Cerebellar nuclear complex (tissue), 1 donor: ENCODE measurements at regions not wholly inside any gene's neighbourhood (a gene's known extent, or its start where the extent isn't known, plus 50 kb on each side); places are given as distances from the start of the nearest gene placed in this dataset.
"Not testable (repeated sequence)": the region's sequence is repeated elsewhere in the genome, so short reads cannot be mapped to it uniquely, and the experiment has no call there.

Experiments used
- DNase-seq, 2 experiments: peaks; one replicate each; lab custom pipeline; 2025; lab: John Stamatoyannopoulos, UW

- DNase-seq = no peak
Observed at GRCh38 chr11:25615069-25615468, 716.9 kb upstream of the ANO3 start.

GRCh38 chr11:25615841-25616240, 716.1 kb upstream of the ANO3 start:
- no peak for DNase-seq

- DNase-seq = no peak
Observed at GRCh38 chr11:25625094-25625493, 706.8 kb upstream of the ANO3 start.

DNA sequence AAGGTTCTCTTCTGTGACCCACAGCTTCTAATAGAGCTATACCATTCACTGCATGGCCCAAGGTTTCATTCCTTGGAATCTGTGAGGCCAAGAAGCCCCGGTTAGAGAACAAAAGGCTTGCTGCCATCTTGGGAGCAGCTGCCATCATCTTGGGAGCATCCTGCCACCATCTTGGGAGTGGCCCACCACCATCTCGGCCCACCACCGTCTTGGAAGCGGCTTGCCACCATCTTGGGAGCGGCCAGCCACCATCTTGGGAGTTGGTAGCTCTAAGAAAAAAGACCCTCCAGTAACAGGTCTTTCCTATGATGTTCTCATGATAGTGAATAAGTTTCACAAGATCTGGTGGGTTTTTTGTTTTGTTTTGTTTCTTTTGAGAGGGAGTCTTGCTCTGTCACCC, 703.9 kb upstream of the ANO3 start:
- DNase-seq = no peak

GRCh38 chr11:25633230-25633629, 698.7 kb upstream of the ANO3 start:
- no peak for DNase-seq

GRCh38 chr11:25649220-25649619, 682.7 kb upstream of the ANO3 start:
- DNase-seq = not testable (repeated sequence)

DNA sequence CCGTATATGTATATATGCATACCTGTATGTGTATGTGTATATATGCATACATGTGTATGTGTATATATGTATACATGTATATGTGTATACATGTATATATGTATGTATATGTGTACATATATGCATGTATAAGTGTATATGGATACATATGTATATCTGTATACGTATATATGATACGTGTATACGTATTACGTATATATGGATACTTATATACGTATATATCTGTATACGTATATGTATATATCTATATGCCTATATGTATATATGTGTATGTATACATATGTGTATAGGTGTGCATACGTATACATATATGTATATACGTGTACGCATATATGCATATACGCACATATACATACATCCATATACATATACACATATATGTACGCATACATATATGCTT, 681.6 kb upstream of the ANO3 start:
- no peak for DNase-seq

DNA sequence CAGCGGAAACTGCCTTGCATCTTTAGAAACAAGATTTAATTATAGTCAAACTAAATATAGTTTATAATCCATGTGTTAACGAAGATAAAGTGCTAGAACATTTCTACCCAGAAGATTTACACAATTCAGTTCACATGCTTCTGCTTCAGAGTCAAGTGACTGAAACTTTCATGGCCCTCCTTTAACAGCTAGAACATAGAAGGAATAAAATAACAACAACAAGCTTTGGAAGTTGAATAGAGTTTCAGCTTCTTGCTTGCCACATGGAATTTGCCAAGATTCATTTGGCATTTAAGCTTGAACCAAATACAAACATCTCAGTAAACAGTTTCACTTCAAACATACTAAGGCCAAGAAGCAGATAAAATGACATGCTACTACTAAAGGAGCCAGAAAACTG, 676.3 kb upstream of the ANO3 start:
- no peak for DNase-seq

GRCh38 chr11:25658916-25659315, 673.0 kb upstream of the ANO3 start:
- no peak for DNase-seq

- no peak for DNase-seq
Observed at GRCh38 chr11:25659706-25660105, 672.2 kb upstream of the ANO3 start.

- DNase-seq = no peak
Observed at GRCh38 chr11:25667871-25668270, 664.1 kb upstream of the ANO3 start.

DNA sequence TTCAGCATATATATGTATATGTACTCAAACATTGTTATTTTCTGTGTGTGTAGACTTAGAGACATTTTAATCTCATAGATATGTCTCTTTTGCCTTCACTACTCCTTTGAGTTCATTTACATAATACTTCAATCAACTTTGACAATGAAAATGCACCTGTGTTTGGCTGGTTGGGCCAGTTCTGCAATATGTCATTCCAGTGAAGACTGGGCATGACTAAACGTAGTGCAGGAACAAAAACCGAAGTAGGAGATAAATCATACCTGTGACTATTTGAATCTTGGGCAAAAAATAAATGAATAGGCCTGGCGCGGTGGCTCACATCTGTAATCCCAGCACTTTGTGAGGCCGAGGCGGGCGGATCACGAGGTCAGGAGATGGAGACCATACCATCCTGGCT, 640.0 kb upstream of the ANO3 start:
- no peak for DNase-seq

GRCh38 chr11:25702417-25702816, 629.5 kb upstream of the ANO3 start:
- no peak for DNase-seq

DNA sequence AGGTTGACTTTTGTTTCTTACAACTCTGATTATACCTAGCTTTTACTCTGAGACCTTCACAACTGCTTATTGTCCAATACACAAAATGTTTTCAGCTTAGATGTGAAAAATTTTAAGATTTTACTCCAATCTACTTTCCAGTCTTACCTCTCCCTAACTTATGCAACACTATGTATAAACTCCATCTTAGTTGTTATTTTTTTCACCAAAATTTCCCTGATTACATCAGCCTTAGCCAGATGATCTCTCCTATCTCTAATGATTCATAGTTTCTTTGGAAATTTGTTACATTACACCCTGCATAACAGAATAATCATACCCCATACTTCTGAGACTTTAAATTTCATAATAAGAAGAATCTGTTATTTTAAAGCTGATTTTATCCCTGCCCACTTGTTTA, 621.0 kb upstream of the ANO3 start:
- DNase-seq = no peak

GRCh38 chr11:25727944-25728343, 604.0 kb upstream of the ANO3 start:
- no peak for DNase-seq

DNA sequence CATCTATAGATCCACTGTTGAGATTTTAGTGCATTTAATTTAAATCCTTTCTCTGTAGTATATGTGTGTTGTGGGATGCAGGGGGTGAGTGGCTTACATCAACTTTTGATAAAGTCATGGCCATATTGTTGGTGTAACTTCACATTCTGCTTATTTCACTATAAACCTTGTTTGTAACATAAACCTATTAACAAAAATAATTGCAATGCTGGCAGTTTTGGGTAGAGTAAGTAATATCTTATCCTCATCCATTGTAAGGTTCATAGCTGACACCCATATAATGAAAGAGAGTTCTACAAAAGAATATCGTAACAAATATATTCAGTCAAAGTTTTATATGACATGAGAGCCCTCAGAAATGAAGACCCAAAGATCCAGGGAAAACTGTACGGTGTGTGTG, 601.7 kb upstream of the ANO3 start:
- no peak for DNase-seq

DNA sequence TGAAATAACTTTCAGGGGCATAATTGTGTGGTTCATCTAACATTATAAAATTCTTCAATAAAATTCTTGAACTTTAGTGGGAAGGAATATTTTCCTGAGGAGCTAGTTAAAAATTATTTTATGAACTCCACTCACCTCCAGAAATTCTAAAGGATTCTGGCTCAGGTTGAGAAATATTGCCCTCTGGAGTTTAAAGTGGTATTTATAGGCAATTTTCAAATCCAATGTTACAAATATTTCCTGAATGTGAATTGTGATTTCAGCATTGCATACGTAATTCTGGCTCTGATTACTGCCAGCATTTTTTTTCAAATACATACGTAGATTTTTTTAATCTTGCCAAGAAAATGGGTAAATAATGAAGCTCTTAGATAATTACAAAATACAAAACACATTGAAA, 598.2 kb upstream of the ANO3 start:
- no peak for DNase-seq

- DNase-seq = no peak
Observed at GRCh38 chr11:25734591-25735211, 597.2 kb upstream of the ANO3 start.

DNA sequence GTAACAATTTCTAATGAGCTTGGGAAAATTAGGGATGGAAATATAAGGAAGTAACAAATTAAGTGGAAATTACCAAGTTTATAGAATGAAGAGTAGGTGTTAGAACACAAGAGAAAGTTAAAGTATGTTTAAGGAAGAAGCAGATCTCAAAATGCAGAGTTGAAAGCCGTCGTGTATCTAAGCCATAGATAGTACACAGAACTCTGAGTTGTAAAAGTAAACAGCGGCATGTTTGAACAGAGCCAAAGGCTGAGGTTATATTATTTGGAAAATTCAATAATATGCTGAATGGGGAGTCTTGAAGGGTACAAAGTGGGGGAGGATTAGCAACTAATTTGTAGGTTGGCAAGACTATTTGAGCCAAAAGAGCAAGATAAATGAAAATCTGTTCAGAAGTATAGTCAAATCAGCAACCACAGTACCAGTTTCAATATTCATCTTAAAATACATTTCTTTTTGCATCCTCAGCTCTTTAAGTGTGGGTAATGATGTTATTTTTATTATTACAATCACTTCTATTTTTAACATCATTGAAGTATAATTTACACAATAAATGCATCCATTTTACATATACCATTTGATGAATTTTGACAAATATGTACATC, 594.8 kb upstream of the ANO3 start:
- no peak for DNase-seq

DNA sequence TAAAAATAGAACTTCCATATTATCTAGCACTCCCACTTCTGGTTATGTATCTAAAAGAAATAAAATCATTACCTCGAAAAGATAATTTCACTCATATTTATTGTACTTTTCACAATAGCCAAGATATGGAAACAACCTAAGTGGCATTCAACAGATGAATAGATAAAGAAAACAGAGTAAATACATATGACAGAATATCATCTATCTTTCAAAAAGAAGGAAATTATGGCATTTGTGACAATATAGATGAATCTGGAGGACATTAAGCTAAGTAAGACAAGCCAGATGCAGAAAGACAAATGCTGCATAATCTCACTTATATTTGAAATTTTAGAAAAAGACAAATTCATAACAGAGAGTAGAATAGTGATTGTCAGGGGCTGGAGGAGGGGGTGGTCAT, 590.0 kb upstream of the ANO3 start:
- no peak for DNase-seq

DNA sequence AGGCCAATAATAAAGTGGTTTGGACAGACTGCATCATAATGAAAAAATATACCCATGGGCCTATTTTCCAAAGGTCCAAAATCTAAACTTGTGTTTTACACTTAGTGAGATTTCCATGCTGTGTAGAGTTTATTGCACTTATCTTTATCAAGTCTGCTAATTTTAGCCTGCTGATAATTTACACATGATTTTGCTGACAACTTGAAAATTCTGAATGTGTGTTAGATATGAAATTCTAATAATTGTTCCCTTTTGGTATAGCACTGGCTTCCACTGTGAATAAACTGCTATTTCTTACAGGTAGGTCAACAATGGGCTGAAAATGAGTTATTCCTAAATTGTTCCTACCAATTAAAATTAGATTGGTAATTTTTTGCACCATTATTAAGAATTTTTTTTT, 589.1 kb upstream of the ANO3 start:
- no peak for DNase-seq

DNA sequence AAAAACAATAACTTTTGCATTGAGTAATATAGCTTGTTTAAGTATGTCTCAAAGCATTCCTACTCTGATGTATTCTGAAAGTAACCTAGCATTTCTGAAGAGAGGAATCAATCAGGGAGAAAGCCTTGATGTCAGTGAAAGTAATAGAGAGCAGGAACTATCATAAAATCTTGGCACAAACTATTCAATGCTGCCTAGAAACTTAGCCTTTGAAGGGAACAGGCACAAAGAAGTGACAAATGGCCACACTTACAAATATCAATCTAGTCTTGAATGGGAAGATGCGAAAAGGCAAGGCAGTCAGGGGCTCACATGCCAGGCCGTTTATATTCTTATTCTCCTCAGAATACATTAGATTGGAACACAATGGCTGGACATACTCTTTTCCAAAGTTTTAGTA, 576.5 kb upstream of the ANO3 start:
- no peak for DNase-seq

DNA sequence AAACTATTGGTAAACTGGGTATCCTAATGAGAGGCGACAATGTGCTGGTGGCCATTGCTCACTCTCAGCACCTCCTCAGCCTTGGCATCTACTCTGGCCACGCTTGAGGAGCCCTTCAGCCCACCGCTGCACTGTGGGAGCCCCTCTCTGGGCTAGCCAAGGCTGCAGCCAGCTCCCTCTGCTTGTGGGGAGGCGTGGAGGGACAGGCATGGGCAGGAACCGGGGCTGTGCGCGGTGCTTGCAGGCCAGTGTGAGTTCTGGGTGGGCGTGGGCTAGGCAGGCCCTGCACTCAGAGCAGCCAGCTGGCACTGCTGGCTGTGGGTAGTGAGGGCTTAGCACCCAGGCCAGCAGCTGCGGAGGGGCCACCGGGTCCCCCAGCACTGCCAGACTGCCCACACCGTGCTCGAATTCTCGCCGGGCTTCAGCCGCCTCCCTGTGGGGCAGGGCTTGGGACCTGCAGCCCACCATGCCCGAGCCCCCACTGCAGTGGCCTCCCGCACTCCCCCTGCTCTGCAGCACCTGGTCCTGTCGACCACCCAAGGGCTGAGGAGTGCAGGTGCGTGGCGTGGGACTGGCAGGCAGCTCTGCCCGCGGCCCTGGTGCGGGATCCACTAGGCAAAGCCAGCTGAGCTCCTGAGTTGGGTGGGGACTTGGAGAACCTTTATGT, 575.9 kb upstream of the ANO3 start:
- DNase-seq = no peak

DNA sequence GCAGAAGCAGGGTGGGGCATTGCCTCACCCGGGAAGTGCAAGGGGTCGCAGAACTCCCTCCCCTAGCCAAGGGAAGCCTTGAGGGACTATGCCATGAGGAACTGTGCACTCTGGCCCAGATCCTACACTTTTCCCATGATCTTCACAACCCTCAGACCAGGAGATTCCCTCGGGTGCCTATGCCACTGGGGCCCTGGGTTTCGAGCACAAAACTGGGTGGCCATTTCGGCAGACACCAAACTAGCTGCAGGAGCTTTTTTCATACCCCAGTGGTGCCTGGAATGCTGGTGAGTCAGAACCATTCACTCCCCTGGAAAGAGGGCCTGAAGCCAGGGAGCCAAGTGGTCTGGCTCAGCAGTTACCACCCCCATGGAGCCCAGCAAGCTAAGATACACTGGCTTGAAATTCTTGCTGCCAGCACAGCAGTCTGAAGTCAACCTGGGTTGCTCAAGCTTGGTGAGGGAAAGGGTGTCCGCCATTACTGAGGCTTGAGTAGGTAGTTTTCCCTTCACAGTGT, 573.7 kb upstream of the ANO3 start:
- DNase-seq = no peak
